OCI-LY1 (cell line): ENCODE measurements at regions not wholly inside any gene's neighbourhood (a gene's known extent, or its start where the extent isn't known, plus 50 kb on each side); places are given as distances from the start of the nearest gene placed in this dataset.

Source experiments
- CTCF ChIP-seq: fragments of 200-600 bp; sonication (generic), shearing (Covaris generic); IDR thresholded peaks from 2 replicates; pipeline ENCODE4 v1.5.1; 2017; ENCODE audit warnings: mild to moderate bottlenecking, antibody characterized with exemption, low read length, moderate library complexity, mixed read lengths
- EZH2 ChIP-seq: fragments of 200-600 bp; sonication (generic), shearing (Covaris generic); IDR thresholded peaks from 2 replicates; pipeline ENCODE4 v1.8.0; 2017; ENCODE audit warnings: borderline replicate concordance, mixed run types, mild to moderate bottlenecking, antibody characterized with exemption, low read length, moderate library complexity, mixed read lengths

DNA sequence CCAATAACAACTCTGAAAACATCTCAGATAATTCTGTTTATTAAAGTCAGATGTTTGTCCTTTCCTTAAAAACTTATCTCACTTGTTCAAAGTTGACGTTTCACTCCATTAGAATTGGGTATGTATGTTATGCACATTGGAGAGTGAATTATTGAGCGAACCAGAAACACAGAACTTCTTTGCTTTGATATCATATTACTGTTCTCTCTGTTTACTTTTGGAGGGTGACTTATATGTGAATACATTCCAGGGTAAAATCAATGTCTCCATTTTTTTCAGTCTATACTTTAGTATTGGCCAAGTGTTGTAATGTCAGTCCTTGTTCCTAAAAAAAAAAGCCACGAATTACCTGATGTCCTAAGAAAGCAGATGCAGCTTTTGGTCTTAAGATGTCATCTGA lies 307.4 kb downstream of the CSNK1G3 start:
- TF ChIP-seq EZH2 (no peak), CTCF (no peak)
